ENCODE measurements at regions not wholly inside any gene's neighbourhood (a gene's known extent, or its start where the extent isn't known, plus 50 kb on each side); places are given as distances from the start of the nearest gene placed in this dataset.

- Histone ChIP-seq H3K36me3 (ENCODE audit: control insufficient read depth, insufficient read depth, low read length) (no peaks in the 10 kb centered on the region), H3K27me3 (ENCODE audit: control insufficient read depth, insufficient read depth, low read length, poor library complexity, severe bottlenecking) (no peaks in the 10 kb centered on the region), H3K27ac (ENCODE audit: insufficient read depth, low read depth, low read length, poor library complexity, severe bottlenecking) (no peak overlapping the region), H3K4me1 (ENCODE audit: control insufficient read depth, insufficient read depth, low read length) (no peaks in the 10 kb centered on the region), H3K4me3 (ENCODE audit: insufficient read depth, low read depth, low read length) (no peak overlapping the region), H3K9me3 (ENCODE audit: control insufficient read depth, low read length) (no peaks in the 10 kb centered on the region)
- WGBS, 2 experiments, result 92 to 94% methylated on average over 2 to 3 of the region's 3 CpGs
Measured at GRCh38 chr3:144670571-144670970, 698.9 kb downstream of the DIPK2A start.

GRCh38 chr3:144677103-144677502 is 705.5 kb downstream of the DIPK2A start:
- H3K27ac ChIP-seq (ENCODE audit: insufficient read depth, low read depth, low read length, poor library complexity, severe bottlenecking), result no peak overlapping the region
- H3K27me3 ChIP-seq (ENCODE audit: control insufficient read depth, insufficient read depth, low read length, poor library complexity, severe bottlenecking), result no peaks in the 10 kb centered on the region
- 94 to 100% methylated on average over 1 of the region's 1 CpG for WGBS, 2 experiments
- no peaks in the 10 kb centered on the region for H3K4me1 ChIP-seq (ENCODE audit: control insufficient read depth, insufficient read depth, low read length)
- H3K36me3 ChIP-seq (ENCODE audit: control insufficient read depth, insufficient read depth, low read length), result no peaks in the 10 kb centered on the region
- no peak overlapping the region for H3K4me3 ChIP-seq (ENCODE audit: insufficient read depth, low read depth, low read length)
- H3K9me3 ChIP-seq (ENCODE audit: control insufficient read depth, low read length), result no peaks in the 10 kb centered on the region

- WGBS, 2 experiments, result no CpG with 5 or more reads among the region's 1 CpG
Measured at GRCh38 chr3:144683065-144683464, 711.4 kb downstream of the DIPK2A start.

GRCh38 chr3:144687862-144688261 is 716.2 kb downstream of the DIPK2A start:
- Histone ChIP-seq H3K4me3 (ENCODE audit: insufficient read depth, low read depth, low read length) (no peak overlapping the region), H3K9me3 (ENCODE audit: control insufficient read depth, low read length) (no peaks in the 10 kb centered on the region), H3K4me1 (ENCODE audit: control insufficient read depth, insufficient read depth, low read length) (no peaks in the 10 kb centered on the region), H3K36me3 (ENCODE audit: control insufficient read depth, insufficient read depth, low read length) (no peaks in the 10 kb centered on the region), H3K27me3 (ENCODE audit: control insufficient read depth, insufficient read depth, low read length, poor library complexity, severe bottlenecking) (no peaks in the 10 kb centered on the region), H3K27ac (ENCODE audit: insufficient read depth, low read depth, low read length, poor library complexity, severe bottlenecking) (no peak overlapping the region)
- 90 to 95% methylated on average over 4 of the region's 4 CpGs for WGBS, 2 experiments

More at GRCh38 chr3:144683065-144683464, 711.4 kb downstream of the DIPK2A start:
- Histone ChIP-seq H3K27me3 (ENCODE audit: control insufficient read depth, insufficient read depth, low read length, poor library complexity, severe bottlenecking) (no peaks in the 10 kb centered on the region), H3K36me3 (ENCODE audit: control insufficient read depth, insufficient read depth, low read length) (no peaks in the 10 kb centered on the region), H3K9me3 (ENCODE audit: control insufficient read depth, low read length) (no peaks in the 10 kb centered on the region), H3K4me1 (ENCODE audit: control insufficient read depth, insufficient read depth, low read length) (no peaks in the 10 kb centered on the region), H3K4me3 (ENCODE audit: insufficient read depth, low read depth, low read length) (no peak overlapping the region), H3K27ac (ENCODE audit: insufficient read depth, low read depth, low read length, poor library complexity, severe bottlenecking) (no peak overlapping the region)

- Histone ChIP-seq H3K4me1 (ENCODE audit: control insufficient read depth, insufficient read depth, low read length) (no peaks in the 10 kb centered on the region), H3K27ac (ENCODE audit: insufficient read depth, low read depth, low read length, poor library complexity, severe bottlenecking) (no peak overlapping the region), H3K4me3 (ENCODE audit: insufficient read depth, low read depth, low read length) (no peak overlapping the region), H3K9me3 (ENCODE audit: control insufficient read depth, low read length) (no peaks in the 10 kb centered on the region), H3K36me3 (ENCODE audit: control insufficient read depth, insufficient read depth, low read length) (no peaks in the 10 kb centered on the region), H3K27me3 (ENCODE audit: control insufficient read depth, insufficient read depth, low read length, poor library complexity, severe bottlenecking) (no peaks in the 10 kb centered on the region)
- WGBS, 2 experiments, result 81 to 90% methylated on average over 4 of the region's 4 CpGs
Measured at GRCh38 chr3:144692488-144692887, 720.9 kb downstream of the DIPK2A start.

GRCh38 chr3:144708437-144708836 is 736.8 kb downstream of the DIPK2A start:
- no peaks in the 10 kb centered on the region for H3K4me1 ChIP-seq (ENCODE audit: control insufficient read depth, insufficient read depth, low read length)
- no peaks in the 10 kb centered on the region for H3K27me3 ChIP-seq (ENCODE audit: control insufficient read depth, insufficient read depth, low read length, poor library complexity, severe bottlenecking)
- WGBS, 2 experiments, result 100% methylated on average over 1 of the region's 1 CpG; no CpG with 5 or more reads in 1 of the 2 experiments
- H3K27ac ChIP-seq (ENCODE audit: insufficient read depth, low read depth, low read length, poor library complexity, severe bottlenecking), result no peak overlapping the region
- no peaks in the 10 kb centered on the region for H3K36me3 ChIP-seq (ENCODE audit: control insufficient read depth, insufficient read depth, low read length)
- H3K9me3 ChIP-seq (ENCODE audit: control insufficient read depth, low read length), result no peaks in the 10 kb centered on the region
- no peak overlapping the region for H3K4me3 ChIP-seq (ENCODE audit: insufficient read depth, low read depth, low read length)

- Histone ChIP-seq H3K27me3 (ENCODE audit: control insufficient read depth, insufficient read depth, low read length, poor library complexity, severe bottlenecking) (no peaks in the 10 kb centered on the region), H3K36me3 (ENCODE audit: control insufficient read depth, insufficient read depth, low read length) (no peaks in the 10 kb centered on the region), H3K4me3 (ENCODE audit: insufficient read depth, low read depth, low read length) (no peak overlapping the region), H3K27ac (ENCODE audit: insufficient read depth, low read depth, low read length, poor library complexity, severe bottlenecking) (no peak overlapping the region), H3K4me1 (ENCODE audit: control insufficient read depth, insufficient read depth, low read length) (no peaks in the 10 kb centered on the region), H3K9me3 (ENCODE audit: control insufficient read depth, low read length) (no peaks in the 10 kb centered on the region)
- 96 to 99% methylated on average over 7 of the region's 7 CpGs for WGBS, 2 experiments
Measured at GRCh38 chr3:144737281-144737680, 765.7 kb downstream of the DIPK2A start.

- H3K27me3 ChIP-seq (ENCODE audit: control insufficient read depth, insufficient read depth, low read length, poor library complexity, severe bottlenecking), result no peaks in the 10 kb centered on the region
- no peak overlapping the region for H3K27ac ChIP-seq (ENCODE audit: insufficient read depth, low read depth, low read length, poor library complexity, severe bottlenecking)
- H3K36me3 ChIP-seq (ENCODE audit: control insufficient read depth, insufficient read depth, low read length), result no peaks in the 10 kb centered on the region
- no peaks in the 10 kb centered on the region for H3K9me3 ChIP-seq (ENCODE audit: control insufficient read depth, low read length)
- no peak overlapping the region for H3K4me3 ChIP-seq (ENCODE audit: insufficient read depth, low read depth, low read length)
- no peaks in the 10 kb centered on the region for H3K4me1 ChIP-seq (ENCODE audit: control insufficient read depth, insufficient read depth, low read length)
- 85 to 100% methylated on average over 1 of the region's 1 CpG for WGBS, 2 experiments
Measured at GRCh38 chr3:144743225-144743668, 771.6 kb downstream of the DIPK2A start.

- Histone ChIP-seq H3K27ac (ENCODE audit: insufficient read depth, low read depth, low read length, poor library complexity, severe bottlenecking) (no peak overlapping the region), H3K4me1 (ENCODE audit: control insufficient read depth, insufficient read depth, low read length) (no peaks in the 10 kb centered on the region)
Measured at GRCh38 chr3:144744473-144744872, 772.9 kb downstream of the DIPK2A start.

GRCh38 chr3:144746631-144747030 is 775.0 kb downstream of the DIPK2A start:
- Histone ChIP-seq H3K27ac (ENCODE audit: insufficient read depth, low read depth, low read length, poor library complexity, severe bottlenecking) (no peak overlapping the region), H3K27me3 (ENCODE audit: control insufficient read depth, insufficient read depth, low read length, poor library complexity, severe bottlenecking) (no peaks in the 10 kb centered on the region), H3K36me3 (ENCODE audit: control insufficient read depth, insufficient read depth, low read length) (no peaks in the 10 kb centered on the region), H3K4me1 (ENCODE audit: control insufficient read depth, insufficient read depth, low read length) (no peaks in the 10 kb centered on the region), H3K4me3 (ENCODE audit: insufficient read depth, low read depth, low read length) (no peak overlapping the region), H3K9me3 (ENCODE audit: control insufficient read depth, low read length) (no peaks in the 10 kb centered on the region)
- WGBS, 2 experiments, result 87 to 93% methylated on average over 2 of the region's 2 CpGs

More at GRCh38 chr3:144744473-144744872, 772.9 kb downstream of the DIPK2A start:
- H3K9me3 ChIP-seq (ENCODE audit: control insufficient read depth, low read length), result no peaks in the 10 kb centered on the region
- 89% methylated on average over 2 to 4 of the region's 4 CpGs for WGBS, 2 experiments
- no peak overlapping the region for H3K4me3 ChIP-seq (ENCODE audit: insufficient read depth, low read depth, low read length)
- no peaks in the 10 kb centered on the region for H3K27me3 ChIP-seq (ENCODE audit: control insufficient read depth, insufficient read depth, low read length, poor library complexity, severe bottlenecking)
- no peaks in the 10 kb centered on the region for H3K36me3 ChIP-seq (ENCODE audit: control insufficient read depth, insufficient read depth, low read length)

Measured in ectodermal cell (in vitro differentiated cells).